Keratinocyte (primary cell): ENCODE measurements at regions not wholly inside any gene's neighbourhood (a gene's known extent, or its start where the extent isn't known, plus 50 kb on each side); places are given as distances from the start of the nearest gene placed in this dataset.

Experiments used
- DNase-seq: peaks from one replicate; pipeline ENCODE4 v3.0.0-alpha.2; 2011; ENCODE audit warnings: low read depth, missing footprints, low spot score
- FAIRE-seq: peaks from 2 replicates; lab custom pipeline; 2011; peaks lifted over from hg19 to GRCh38; lab: Jason Lieb, UNC
- H2AFZ ChIP-seq: 2 replicates; pipeline ENCODE4 v1.6.0; 2012; ENCODE audit warnings: low read length, control low read depth, inconsistent platforms; ENCODE audit not compliant: control insufficient read depth
- H3K27ac ChIP-seq: 2 replicates; pipeline ENCODE4 v1.5.1; 2011; ENCODE audit warnings: low read length; ENCODE audit not compliant: control insufficient read depth, insufficient read depth
- H3K27me3 ChIP-seq: 3 replicates; pipeline ENCODE4 v1.6.0; 2011; ENCODE audit warnings: low read length; ENCODE audit not compliant: control insufficient read depth, insufficient read depth; ENCODE audit errors: extremely low read depth
- H3K36me3 ChIP-seq, 2 experiments: 2 replicates in 1 of 2; 3 replicates in 1 of 2; pipeline ENCODE4 v1.5.1; 2011; ENCODE audit warnings: low read length in 2 of 2, mild to moderate bottlenecking in 1 of 2; ENCODE audit not compliant: control insufficient read depth in 2 of 2, insufficient read depth in 2 of 2; ENCODE audit errors: extremely low read depth in 1 of 2
- H3K4me1 ChIP-seq: 3 replicates; pipeline ENCODE4 v1.5.1; 2011; ENCODE audit warnings: low read length; ENCODE audit not compliant: control insufficient read depth, insufficient read depth; ENCODE audit errors: extremely low read depth
- H3K4me2 ChIP-seq: 3 replicates; pipeline ENCODE4 v1.6.0; 2011; ENCODE audit warnings: low read depth, low read length; ENCODE audit not compliant: control insufficient read depth, insufficient read depth; ENCODE audit errors: extremely low read depth
- H3K4me3 ChIP-seq, 3 experiments: fragments of 200-600 bp in 1 of 3; sonication (generic) in 1 of 3; 2 replicates in 2 of 3; 3 replicates in 1 of 3; pipeline ENCODE4 v1.5.1; 2011 to 2016; ENCODE audit warnings: low read length in 3 of 3, mild to moderate bottlenecking in 3 of 3, control low read depth in 2 of 3, inconsistent platforms in 1 of 3, low read depth in 1 of 3, mixed read lengths in 1 of 3, mixed run types in 1 of 3, moderate library complexity in 1 of 3; ENCODE audit not compliant: control insufficient read depth in 2 of 3, insufficient read depth in 2 of 3; ENCODE audit errors: extremely low read depth in 1 of 3
- H3K79me2 ChIP-seq: 2 replicates; pipeline ENCODE4 v1.6.0; 2012; ENCODE audit warnings: low read length; ENCODE audit not compliant: control insufficient read depth, insufficient read depth
- H3K9ac ChIP-seq: 3 replicates; pipeline ENCODE4 v1.6.0; 2011; ENCODE audit warnings: low read length; ENCODE audit not compliant: control insufficient read depth, insufficient read depth; ENCODE audit errors: extremely low read depth
- H3K9me1 ChIP-seq: 3 replicates; pipeline ENCODE4 v1.6.0; 2011; ENCODE audit warnings: low read length; ENCODE audit not compliant: control insufficient read depth, insufficient read depth; ENCODE audit errors: extremely low read depth
- H3K9me3 ChIP-seq: 2 replicates; pipeline ENCODE4 v1.5.1; 2012; ENCODE audit warnings: low read depth, low read length; ENCODE audit not compliant: control insufficient read depth
- H4K20me1 ChIP-seq: 3 replicates; pipeline ENCODE4 v1.6.0; 2011; ENCODE audit warnings: low read length; ENCODE audit not compliant: control insufficient read depth, insufficient read depth; ENCODE audit errors: extremely low read depth
- CTCF ChIP-seq, 3 experiments: IDR thresholded peaks in 1 of 3; conservative IDR thresholded peaks in 1 of 3; optimal IDR thresholded peaks in 1 of 3; 2 replicates in 2 of 3; 3 replicates in 1 of 3; pipeline versions ENCODE3 to v1.5.1; 2011; ENCODE audit warnings: low read length in 3 of 3, mild to moderate bottlenecking in 3 of 3, moderate library complexity in 2 of 3, control low read depth in 1 of 3, inconsistent platforms in 1 of 3; ENCODE audit not compliant: insufficient read depth in 2 of 3; ENCODE audit errors: extremely low read depth in 1 of 3
- EZH2 ChIP-seq: IDR thresholded peaks from one replicate; pipeline ENCODE4 v1.6.1; 2012; ENCODE audit warnings: inconsistent platforms, mild to moderate bottlenecking, low read length, moderate library complexity
- dilution Hi-C: fragments of 300-500 bp; cut with MboI; formaldehyde crosslinking; loops from one replicate; pipeline ENCODE4 v1.7.0; 2020; ENCODE audit warnings: low sequenced_read_pairs; ENCODE audit not compliant: extremely low pct_ligation_motif_present

GRCh38 chr2:8498994-8499393 is 182.9 kb upstream of the ID2 start:
- no peak overlapping the region for H3K4me3 ChIP-seq
- DNase-seq (no peak), FAIRE-seq (no peak)
- TF ChIP-seq EZH2 = no peak
- no peak for TF ChIP-seq CTCF (optimal IDR thresholded peaks at IDR 0.05 in 1 of 3, IDR thresholded peaks at IDR 0.05 in 1 of 3, conservative IDR thresholded peaks at IDR 0.05 in 1 of 3; ENCODE audit: extremely low read depth in 1 of 3, insufficient read depth in 2 of 3, low read length in 3 of 3)
- H3K4me1 ChIP-seq = no peaks in the 10 kb centered on the region
- H2AFZ ChIP-seq = no peak overlapping the region
- no peaks in the 10 kb centered on the region for H3K9me3 ChIP-seq
- H3K4me2 ChIP-seq = no peak overlapping the region
- no peak overlapping the region for H3K27ac ChIP-seq
- H4K20me1 ChIP-seq = no peaks in the 10 kb centered on the region
- H3K9me1 ChIP-seq = no peaks in the 10 kb centered on the region
- dilution Hi-C loops = no loop called here
- H3K9ac ChIP-seq = no peak overlapping the region
- H3K36me3 ChIP-seq = no peaks in the 10 kb centered on the region
- peaks cover 6% of the 10 kb centered on the region for H3K27me3 ChIP-seq
- no peaks in the 10 kb centered on the region for H3K79me2 ChIP-seq

GRCh38 chr2:8500124-8501054 is 181.5 kb upstream of the ID2 start:
- H3K9me3 ChIP-seq = no peaks in the 10 kb centered on the region
- no peak overlapping the region for H2AFZ ChIP-seq
- FAIRE-seq = no peak
- no peaks in the 10 kb centered on the region for H3K9me1 ChIP-seq
- H3K27ac ChIP-seq = no peak overlapping the region
- H3K4me1 ChIP-seq = no peaks in the 10 kb centered on the region
- peaks cover 6% of the 10 kb centered on the region for H3K27me3 ChIP-seq
- dilution Hi-C loops = no loop called here
- no peaks in the 10 kb centered on the region for H3K36me3 ChIP-seq
- H4K20me1 ChIP-seq = no peaks in the 10 kb centered on the region
- no peaks in the 10 kb centered on the region for H3K79me2 ChIP-seq
- TF ChIP-seq CTCF (optimal IDR thresholded peaks at IDR 0.05 in 1 of 3, IDR thresholded peaks at IDR 0.05 in 1 of 3, conservative IDR thresholded peaks at IDR 0.05 in 1 of 3; ENCODE audit: extremely low read depth in 1 of 3, insufficient read depth in 2 of 3, low read length in 3 of 3) (no peak), EZH2 (no peak)
- no peak overlapping the region for H3K9ac ChIP-seq
- H3K4me3 ChIP-seq = no peak overlapping the region
- DNase-seq = no peak
- H3K4me2 ChIP-seq = no peak overlapping the region
